CMK (cell line): ENCODE measurements at regions not wholly inside any gene's neighbourhood (a gene's known extent, or its start where the extent isn't known, plus 50 kb on each side); places are given as distances from the start of the nearest gene placed in this dataset.

ENCODE experiments used
- DNase-seq: peaks from one replicate; pipeline ENCODE4 v3.0.0-alpha.2; 2010; ENCODE audit warnings: low read depth

DNA sequence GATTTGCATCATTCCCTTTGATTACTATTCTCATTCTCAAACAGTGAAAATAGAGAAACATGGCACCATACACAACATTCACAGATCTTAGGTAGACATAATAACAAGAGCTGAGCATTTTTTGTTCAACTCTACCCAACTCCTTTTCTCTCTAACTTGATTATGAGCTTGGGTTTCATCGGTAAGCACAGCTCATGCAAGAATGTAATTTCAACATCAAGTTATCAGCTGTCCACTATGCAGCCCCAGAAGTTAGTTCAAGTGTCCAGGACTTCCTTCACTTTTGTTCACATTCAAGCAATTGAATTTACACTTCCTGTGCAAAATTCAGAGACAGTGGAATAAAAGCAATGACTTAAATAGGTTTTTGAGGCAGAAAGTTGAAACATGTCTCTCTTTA lies 297.7 kb upstream of the SASH1 start:
- DNase-seq: no peak

DNA sequence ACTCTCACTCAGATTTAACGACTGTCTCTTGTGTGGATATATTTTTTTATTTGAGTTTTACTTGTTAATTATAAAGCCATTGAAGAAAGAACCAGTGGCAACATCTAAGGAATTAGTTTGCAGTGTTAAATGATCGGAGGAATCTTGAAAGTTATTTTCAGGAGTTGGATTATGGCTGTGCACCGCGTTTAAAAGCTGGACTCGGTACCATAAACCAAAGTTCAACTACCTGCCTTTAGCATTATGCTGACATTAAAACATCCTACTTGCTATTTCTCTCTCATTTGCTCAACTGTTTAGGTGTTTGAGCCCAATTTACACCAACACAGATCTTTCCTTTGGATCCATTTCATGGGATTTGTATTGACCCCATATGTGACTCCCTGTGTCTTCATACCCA lies 289.4 kb upstream of the SASH1 start:
- no peak for DNase-seq

DNA sequence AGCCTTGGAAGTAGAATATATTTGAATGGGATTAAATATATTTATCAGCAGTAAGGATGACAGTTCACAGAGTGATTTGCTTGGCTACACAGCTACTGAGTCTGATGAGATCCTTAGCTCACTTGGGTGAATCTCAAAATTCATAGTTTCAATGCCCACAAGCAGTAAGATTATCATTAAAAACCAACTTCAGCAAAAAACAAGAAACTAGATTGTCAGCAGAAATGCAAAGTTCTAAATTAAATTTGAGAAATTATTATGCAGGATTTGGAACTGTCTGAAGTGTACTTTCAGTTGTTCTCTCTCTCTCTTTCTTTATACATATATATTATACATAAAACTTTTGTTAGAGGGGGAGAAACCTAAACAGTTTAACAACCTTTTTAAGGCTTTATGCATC lies 288.8 kb upstream of the SASH1 start:
- no peak for DNase-seq

DNA sequence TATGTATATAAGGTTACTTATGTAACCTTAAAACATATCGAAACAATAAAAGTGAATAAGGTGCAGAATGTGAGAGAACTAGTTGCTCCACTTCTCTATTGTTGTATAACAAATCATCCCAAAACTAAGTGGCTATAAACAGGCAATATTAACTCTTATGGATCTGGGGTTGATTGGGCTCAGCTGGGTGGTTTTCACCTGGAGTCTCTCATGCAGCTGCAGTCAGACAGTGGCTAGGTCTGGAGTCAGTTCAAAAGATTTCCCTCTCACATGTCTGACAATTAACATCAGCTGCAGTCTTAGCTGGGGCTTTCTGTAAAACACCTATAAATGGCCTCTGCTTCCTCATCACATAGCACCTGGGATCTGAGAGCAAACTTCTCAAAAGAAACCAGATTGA lies 288.4 kb upstream of the SASH1 start:
- DNase-seq: no peak

DNA sequence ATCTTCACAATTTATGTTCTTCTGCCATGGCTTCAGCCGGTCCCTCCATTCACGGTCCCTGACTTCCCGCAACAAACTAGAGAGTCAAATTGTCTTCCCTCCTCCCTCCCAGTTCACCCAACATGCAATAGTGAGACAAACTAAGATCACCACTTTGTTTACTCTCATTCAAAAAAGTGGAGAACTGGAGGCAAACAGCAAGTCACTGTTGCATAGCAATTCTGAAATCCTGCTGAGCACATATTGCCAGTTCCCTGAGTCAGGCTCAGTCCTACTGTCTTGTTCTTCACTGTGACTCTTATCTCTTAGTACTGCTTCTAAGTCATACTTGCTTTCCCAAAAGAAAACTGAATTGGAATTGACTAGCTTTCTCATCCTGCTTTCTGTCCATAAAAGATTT lies 287.2 kb upstream of the SASH1 start:
- DNase-seq: no peak

DNA sequence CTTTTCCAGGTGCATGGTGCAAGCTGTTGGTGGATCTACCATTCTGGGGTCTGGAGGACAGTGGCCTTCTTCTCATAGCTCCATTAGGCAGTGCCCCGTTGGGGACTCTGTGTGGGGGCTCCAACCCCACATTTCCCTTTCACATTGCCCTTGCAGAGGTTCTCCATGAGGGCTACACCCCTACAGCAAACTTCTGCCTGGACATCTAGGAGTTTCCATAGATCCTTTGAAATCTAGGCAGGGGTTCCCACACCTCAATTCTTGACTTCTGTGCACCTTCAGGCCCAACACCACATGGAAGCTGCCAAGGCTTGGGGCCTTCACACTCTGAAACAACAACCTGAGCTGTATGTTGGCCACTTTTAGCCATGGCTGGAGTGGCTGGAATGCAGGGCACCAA lies 282.8 kb upstream of the SASH1 start:
- DNase-seq: no peak

DNA sequence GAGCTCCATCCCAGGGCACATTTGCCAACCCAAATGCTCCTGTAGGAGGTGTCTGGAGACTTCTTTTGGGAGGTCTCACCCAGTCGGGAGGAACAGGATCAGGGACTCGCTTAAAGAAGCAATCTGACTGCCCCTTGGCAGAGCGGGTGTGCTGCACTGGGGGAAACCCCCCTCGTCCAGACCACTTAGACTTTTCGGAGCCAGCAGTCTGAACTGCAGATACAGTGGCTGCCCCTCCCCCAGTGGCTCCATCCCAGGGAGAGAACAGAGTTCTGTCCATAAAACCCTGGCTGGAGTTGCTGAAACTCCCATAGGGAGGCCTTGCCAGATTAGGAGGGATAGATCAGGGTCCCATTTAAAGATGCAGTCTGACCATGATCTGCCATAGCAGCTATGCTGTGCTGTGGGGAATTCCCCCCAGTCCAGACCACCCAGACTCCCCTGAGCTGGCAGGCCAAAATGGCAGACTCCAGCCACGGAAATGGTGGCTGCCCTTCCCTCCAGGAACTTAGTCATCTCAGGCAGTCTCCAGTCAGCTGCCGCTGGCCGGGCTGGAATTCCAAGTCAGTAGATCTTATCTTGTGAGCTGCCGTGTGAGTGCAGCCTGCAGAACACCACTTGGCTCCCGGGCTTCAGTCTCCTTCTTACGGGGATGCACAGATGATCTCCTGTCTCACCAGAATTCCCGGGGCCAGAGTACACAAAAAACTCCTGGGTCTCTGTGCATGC lies 278.1 kb upstream of the SASH1 start:
- DNase-seq: no peak

DNA sequence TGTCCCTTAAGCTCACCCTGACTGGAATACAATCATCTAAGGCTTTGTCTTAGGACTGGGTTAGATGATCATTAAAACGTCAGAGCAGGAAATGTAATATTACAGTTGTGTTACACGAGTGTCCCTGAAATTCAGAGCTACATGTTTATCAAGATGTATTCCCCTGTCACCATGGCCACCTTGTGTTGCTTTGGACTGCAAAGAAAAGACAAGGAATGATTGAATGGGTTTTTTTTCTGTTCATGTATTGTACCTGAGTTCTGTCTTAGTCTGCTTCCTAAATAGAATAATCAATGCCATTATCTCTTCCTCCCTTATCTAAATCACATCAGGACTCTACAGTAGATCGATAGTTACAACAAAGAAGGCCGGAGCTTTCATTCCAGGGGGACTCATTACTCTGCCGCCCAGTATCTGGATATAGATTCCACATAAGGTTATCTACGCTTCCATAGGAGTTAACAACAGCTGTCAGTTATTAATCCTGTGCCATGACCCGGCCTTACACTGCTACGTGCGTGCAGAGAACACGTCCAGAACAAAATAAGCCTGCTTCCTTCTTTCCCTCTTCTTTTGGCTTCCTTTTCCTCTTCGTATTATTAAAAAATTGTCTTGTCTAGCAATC lies 274.1 kb upstream of the SASH1 start:
- DNase-seq: no peak

DNA sequence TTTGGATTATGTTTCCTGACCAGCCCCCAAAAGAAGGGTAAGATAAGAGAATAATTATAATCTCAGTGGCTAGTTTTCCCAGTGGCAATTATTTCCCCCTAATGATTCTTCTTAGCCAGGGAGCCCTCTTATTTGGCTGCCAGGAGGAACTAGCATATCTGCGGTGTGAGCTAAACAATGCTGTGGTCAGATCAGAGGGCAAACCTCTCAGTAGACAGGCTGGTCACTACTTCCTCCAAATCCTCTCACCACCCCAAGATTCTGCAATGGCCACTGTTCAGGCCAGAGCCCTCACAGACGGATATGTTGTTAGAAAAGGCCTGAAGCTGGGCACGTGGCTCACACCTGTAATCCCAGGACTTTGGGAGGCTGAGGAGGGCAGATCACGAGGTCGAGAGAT lies 273.4 kb upstream of the SASH1 start:
- DNase-seq: no peak

DNA sequence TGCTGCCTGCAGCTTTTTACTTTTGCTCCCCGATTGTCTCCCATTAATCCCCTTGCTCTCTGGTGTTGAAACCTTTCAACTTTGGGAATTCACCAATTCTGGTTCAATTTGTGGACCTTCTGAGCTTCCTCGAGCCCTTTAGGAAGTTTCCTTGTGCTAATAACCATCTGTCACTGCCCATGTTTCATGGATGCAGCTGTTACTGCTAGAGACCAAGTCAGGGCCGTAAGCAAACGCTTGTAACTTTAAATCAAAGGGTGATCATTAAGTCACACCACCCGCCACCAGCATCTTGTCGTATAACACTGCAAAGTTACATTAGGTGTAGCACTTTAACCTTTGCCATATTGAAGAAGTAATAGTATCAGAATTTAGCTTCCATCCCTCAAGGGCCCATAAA lies 268.3 kb upstream of the SASH1 start:
- DNase-seq: no peak

DNA sequence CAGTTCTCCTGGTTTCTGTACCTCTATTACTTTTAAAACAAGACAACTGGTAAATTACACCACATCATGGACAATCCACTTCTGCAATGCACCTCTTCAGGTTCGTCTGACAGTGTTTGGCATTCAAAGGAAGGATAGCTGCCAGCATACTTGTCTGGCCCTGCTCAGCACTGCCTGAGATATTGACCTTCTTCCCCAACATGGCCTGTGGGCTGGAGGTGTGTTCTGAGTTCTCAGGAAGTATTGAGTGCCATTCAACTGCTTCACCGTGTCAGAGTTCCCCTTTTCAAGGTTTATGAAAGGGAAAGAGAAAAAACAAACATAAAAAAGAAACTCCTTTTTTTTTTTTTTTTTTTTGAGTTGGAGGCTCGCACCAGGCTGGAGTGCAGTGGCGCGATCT lies 267.9 kb upstream of the SASH1 start:
- no peak for DNase-seq

DNA sequence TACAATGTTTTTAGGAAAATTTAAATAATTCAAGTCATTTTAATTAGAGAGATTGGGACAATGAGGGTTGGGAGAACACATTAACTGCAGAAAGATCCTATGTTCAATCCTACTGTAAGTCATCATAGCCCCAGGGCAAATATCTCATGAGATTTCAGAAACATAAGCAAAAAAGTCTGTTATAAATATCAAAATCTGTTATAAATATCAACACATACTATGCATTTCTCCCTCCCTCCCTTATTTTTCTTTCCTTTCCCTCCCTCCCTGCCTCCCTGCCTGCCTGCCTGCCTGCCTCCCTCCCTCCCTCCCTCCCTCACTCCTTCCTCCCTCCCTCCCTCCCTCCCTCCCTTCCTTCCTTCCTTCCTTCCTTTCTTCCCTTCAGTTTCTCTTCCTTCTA lies 267.3 kb upstream of the SASH1 start:
- DNase-seq: no peak

DNA sequence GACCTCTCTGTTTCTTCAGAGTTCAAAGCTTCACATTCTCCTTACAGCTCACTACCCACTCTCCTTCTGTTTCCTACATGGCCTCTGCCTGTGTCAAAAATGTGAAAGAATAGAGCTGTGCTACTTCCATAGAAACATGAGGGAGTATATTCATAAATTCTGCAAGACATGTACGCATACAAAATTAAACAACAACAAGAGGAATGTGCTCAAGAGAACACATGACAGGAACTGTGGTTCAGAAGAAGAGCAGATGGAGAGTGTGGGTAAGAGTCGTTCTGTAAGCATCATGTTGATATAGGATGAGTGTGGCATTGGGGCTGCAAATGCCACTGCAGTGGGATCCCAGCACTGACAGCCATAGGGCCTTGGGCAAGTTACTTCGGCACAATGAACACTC lies 266.6 kb upstream of the SASH1 start:
- no peak for DNase-seq

DNA sequence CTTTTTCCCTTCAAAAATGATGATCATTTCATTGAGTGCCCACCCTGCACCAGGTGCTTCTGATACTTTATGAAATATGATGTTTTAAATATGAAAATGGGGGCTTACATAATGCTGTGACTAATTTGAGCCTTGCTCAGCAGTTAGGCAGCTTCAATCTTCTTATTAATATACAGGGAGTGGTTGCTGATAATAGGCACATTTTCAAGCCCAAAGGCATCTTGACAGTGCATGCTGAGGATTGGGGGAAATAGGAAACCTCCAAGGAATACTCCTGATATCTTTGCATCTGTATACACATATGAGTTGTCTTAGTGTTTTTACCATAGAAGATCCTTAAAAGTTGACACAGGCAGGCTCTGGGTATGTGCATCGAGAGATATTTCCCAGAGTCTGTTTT lies 262.3 kb upstream of the SASH1 start:
- DNase-seq: no peak

DNA sequence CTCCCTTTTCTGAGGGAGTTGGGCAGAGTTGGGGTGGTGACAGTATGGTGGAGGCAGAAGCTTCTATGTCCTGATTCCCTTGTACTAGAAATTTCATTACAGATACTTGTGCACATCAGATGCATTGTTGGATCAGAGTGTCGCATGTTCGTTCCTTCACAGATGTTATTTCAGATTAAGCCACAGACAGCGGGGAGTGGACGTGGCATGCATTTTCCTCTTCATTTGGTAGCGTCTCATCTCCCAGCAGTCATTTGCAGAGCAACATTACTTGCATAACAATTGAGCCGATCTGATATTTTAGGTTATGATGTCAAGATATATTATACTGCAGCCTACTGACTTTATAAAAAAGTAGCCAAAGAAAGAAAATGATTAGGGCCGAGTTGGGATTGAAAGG lies 261.6 kb upstream of the SASH1 start:
- no peak for DNase-seq

DNA sequence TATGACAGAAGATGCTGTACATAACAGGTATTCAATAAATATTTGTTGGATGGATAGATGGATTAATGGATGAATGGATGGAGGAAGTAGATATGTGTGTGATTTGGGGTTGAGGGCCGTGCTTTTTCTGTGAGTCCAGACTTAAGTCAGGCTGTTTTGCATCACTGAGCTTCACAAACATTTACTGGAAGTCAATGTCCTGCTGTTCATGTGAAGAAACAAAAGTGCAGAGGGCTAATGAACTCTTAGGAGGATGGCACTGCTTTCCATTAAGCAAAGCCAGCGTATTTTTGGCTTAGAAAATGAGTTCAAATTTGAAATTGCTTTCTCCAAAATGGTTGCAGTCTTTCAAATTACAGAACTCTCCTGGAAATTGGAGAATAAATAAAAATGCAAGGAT lies 260.6 kb upstream of the SASH1 start:
- DNase-seq: no peak

DNA sequence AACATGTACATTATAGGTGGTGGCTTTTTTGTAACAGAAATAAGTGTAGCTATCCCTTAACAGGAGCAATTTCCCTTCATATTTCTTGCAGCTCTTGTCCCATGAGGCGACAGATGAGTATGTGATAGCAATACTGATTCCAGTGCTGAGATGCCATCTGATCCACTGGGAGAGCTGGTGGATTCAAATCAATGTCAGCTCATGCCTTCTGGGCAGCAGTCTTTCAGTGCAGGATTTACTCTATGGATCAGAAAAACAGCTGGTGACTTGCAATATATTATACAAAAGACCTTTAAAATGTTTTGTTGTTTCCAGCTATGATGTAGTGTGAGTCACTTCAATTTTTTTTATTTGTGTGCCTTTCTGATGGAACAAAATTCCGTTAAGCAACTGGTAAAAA lies 259.9 kb upstream of the SASH1 start:
- no peak for DNase-seq

DNA sequence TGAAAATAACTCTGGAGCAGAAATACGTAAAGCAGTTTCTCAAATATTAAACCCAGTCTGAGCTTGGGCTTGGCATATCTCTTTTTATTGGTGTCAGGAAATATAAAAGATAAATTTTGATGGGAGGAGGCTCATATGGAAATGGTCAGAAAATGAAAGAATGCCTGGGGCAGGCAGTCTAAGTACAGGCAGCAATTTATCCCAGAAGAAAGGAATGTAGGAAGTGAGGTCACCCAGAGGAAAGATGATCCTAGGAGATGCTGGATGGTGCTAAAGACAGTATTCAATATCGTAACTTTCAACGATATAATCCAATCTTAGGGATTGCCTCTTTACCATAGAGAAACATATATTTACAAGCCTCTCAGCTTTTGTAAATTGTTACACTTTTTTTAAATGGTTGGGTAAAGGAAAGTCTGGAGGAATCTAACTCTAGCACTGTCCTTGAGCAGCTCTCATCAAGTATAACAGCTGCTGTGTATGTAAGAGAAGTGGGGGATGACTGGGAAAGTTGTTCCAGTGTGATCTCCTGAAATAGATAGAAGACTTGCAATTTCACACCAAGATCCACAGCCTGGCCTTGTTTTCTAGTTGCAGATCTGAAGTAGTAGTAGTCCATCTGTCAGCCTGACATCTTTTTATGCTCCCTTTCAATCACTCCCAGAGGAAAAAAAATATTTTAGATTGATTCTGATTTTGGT lies 256.9 kb upstream of the SASH1 start:
- no peak for DNase-seq

DNA sequence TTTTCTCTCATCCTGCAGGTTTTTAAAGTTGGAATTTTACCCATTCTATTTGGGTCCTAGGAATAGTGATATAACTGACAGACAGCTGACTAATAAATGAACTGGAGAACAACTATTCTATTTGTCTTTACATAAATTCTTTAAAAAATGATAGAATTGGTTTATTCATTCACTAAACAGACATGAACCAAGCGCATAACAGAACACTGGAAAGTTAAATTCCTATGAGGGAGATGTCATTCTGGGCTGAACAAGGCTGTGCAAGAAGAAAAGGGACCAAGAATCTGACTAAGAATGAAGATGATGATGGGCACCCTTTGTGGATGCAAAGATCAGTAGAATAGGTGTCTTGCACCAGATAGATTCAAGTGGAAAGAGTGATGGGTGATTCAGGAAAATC lies 256.3 kb upstream of the SASH1 start:
- DNase-seq: no peak

DNA sequence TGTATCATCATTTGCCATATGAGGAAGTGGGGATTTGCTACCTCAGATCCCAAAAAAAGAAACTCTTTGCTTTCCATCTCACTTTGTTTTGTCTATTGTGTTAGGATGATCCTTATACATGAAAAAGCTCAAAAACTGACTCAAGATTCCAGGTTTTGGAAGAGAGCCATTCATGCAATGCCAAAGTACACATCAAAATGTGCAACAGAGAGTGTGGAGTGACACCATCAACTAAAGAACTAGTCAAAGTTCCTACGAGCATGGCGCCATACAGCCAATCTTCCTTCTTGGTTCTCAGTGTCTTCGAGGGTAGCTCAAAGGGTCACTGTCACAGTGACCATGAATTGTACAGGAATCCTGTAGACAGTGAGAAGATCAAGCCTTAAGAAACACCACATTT lies 255.8 kb upstream of the SASH1 start:
- no peak for DNase-seq

DNA sequence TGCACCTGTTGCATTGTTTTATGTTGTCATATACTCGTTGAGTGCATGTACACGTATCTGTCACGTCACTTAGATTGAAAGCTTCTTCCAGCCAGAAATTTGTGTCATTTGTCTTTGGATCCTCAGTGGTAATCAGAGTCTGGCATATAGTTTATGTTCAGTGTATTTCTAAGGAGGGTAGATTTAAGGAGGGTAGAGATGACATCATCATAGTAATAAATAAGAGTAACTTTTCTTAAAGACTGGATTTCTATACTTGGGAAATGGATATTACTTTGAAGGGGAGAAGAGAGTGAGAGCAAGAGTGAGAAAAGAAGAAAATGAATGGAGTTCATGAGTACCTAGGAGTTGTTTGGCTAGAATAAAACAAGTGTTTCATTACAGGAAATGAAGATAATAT lies 255.0 kb upstream of the SASH1 start:
- no peak for DNase-seq

DNA sequence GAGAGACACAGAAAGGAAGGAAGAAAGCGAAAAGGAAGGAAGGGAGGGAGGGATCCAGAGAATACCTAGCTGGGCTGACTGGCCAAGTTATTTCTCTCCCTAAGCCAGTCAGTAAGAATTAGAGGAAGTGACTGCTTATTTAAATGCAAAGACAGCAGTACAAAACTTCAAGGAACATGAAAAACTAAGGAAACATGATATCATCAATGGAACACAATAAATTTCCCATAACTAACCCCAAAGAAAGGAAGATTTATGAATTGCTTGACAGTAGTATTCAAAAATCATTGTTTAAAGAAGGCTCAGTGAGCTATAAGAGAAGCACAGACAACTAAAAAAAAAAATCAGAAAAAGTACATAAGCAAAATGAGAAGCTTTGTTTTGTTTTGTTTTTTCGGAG lies 252.3 kb upstream of the SASH1 start:
- no peak for DNase-seq

DNA sequence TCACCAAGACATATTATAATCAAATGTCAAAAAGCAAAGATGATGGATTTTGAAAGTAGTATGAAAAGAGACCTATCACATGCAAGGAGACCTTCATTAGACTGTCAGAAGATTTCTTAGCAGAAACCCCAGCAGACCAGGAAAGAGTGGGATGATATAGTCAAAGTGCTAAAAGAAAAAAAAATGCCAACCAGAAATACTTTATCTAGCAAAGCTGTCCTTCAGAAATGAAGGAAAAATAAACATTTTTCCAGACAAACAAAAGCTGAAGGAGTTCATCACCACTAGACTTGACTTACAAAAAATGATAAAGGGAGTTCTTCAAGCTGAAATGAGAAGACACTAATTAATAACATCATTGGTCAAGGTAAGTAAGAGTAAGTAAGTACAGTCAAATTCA lies 251.2 kb upstream of the SASH1 start:
- no peak for DNase-seq

DNA sequence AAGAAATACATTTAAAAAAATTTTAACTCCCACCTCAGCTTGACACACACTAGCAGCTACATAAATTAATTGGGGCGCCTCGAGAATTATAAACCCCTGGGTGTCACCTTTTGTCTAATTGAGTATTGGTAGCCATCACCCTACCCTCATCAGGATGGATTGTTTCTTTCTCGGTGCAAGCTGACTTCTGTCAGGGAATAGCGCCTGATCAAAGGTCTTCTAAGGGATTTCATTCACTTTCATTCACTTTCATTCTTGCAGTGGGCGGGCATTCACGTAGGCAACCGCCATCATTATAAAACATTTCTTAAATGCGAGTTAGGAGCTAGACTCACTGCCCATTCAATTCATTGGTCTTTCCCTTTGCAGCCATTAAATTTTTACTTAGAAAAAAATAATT lies 239.2 kb upstream of the SASH1 start:
- DNase-seq: no peak
